T-helper 1 cell treated with Interleukin-12 subunit alpha and Interleukin-12 subunit beta and Interleukin-4 antibody, amounts not matched to agents 30 ng/mL and 1 ng/mL, for 36 hours (primary cell): ENCODE measurements at regions not wholly inside any gene's neighbourhood (a gene's known extent, or its start where the extent isn't known, plus 50 kb on each side); places are given as distances from the start of the nearest gene placed in this dataset.

Experiments
- intact Hi-C: fragments of 100-400 bp; cut with micrococcal nuclease; formaldehyde crosslinking; loops from one replicate; pipeline ENCODE4 v1.15.1; 2024

DNA sequence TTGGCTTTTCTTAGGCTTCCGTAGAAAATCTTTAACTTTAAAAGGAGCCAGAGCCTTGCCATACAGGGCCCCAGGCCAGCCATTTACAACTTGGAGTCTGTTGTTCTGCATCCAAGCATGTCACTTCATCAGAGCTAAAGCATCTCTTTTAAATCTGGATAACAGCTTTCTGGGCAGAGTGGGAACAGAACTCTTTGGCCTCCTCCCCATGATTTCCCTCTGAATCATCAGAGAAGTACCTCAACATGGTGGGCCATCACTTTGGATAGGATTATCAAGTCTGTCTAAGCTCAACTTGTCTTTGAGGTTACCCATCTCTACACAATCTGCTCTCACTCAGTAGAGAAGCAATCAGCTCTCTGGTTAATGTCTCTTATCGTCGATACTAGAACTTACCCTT is 170.9 kb downstream of the SLC6A15 start:
- intact Hi-C loops = no loop called here

DNA sequence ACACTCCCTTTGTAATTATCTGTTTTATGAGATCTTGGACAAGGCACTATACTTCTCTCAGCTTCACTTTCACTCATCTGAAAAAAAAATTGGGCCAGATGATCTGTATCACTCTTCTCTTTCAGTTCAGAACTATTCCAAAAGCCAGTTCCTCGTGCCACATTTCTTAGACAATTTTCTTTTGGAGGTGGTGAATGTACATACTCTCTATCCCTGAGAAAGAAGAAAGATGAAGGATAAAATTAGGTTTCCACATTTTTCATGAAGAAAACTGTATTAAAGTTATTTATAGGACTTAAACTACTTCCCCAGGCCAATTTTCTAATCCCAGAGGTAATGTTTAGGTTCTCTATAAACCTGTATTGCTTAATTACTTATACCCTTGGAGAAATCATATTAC is 171.6 kb downstream of the SLC6A15 start:
- intact Hi-C loops = no loop called here

DNA sequence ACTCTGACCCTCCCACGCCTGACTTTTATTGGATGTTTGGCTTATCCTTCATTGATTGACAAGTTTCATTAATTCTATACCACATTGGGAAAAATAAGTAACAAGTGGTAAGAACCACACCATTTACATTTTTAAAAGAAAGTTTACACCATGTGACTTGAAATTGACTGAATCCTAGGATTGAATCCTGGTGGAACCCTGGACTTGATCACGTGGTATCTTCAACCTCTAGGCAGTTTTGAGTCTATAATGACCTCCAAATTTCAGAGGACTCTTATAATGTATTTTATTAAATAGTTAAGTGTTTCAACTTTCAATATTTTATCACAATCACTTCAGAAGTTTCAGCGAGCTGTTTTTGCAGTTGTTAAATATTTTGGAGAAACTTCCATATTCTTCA is 172.0 kb downstream of the SLC6A15 start:
- intact Hi-C loops = no loop called here

DNA sequence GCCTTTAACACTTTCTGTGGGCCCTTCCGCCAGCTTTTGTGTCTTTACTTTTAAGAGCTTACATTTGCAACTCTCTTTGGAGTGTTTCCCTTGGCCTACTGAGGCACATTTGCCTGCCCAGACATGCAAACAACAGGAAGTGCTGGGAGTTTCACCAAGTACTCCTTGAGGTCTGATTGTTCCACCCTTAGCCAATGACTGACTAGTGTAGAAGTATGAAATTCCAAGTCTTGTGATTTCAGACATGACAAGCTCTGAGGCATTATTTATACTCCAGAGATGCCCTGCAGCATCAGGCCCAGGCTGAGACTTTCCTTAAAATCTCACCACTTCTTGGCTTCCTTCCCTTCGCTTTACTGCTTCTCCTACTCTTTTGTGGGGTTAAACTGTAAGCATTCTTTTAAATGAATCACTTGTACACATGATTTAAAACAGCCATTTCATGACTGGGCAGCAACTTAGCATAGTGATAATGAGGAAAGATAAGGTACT is 174.1 kb downstream of the SLC6A15 start:
- intact Hi-C loops = no loop called here

DNA sequence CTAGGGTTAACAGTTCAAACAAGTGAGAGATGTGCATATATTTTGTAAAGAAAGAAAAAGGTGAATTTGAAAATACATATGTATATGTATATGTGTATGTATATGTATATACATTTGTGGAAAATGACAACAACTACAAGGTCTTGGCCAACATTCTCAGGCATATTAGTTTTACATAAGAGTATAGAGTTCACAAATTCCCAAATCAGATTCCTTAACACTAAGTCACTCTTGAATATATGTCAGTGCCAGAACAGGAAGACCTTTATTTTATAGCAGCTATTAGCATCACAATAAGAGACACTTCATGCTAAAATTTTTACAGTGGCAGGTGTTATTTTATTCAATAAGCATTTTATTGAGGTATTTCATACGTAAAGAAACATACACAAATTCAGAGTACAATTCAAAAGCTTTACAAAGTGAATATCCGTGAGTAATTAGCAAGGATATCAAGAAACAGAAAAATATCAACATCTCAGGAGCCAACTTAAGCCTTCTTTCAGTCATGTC is 179.7 kb downstream of the SLC6A15 start:
- intact Hi-C loops = no loop called here

DNA sequence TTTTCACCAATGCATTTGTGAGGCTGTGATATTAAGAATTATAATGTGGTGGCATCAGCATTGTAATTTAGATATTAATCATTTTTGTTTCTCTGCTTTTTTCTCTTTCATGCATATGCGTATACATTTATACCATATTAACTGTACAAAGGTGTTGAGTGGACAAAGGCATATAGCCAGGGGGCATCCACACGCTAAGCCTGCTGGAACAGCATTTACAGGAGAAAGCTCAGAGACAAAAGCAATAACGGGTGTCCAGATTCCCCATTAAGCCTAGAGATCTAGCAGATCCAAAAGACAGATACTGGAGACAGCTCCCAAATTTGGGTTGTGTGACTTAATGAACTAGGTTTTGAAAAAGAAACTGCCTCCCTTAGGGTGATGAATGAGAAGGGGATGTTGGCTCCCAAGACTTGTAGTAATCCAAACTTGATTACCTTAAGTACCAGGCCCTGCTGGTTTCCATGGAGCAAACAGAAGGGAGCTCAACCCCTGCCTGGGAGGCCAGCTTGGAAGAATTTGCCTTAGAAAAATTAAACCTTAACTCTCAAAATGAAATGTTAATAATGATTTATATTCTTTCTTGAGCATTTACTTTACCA is 181.9 kb downstream of the SLC6A15 start:
- intact Hi-C loops = no loop called here

DNA sequence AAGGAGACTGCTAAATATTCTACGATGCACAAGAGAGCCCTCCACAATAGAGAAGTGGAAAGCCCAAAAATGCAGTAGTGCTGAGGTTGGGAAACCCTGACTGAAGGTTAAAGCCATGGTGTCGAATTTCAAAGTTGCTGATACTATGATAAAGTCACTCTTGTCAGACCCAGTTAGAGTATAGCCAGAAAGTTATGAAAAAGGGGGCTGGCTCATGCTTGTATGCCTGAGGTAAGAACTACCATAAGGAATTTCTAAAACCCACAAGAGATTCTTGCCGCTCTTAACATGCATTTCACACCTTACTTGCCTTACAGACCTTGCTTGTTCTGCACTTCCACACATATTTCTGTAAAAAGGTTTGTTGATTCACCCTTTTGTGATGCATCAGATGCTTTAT is 184.6 kb downstream of the SLC6A15 start:
- intact Hi-C loops = no loop called here

DNA sequence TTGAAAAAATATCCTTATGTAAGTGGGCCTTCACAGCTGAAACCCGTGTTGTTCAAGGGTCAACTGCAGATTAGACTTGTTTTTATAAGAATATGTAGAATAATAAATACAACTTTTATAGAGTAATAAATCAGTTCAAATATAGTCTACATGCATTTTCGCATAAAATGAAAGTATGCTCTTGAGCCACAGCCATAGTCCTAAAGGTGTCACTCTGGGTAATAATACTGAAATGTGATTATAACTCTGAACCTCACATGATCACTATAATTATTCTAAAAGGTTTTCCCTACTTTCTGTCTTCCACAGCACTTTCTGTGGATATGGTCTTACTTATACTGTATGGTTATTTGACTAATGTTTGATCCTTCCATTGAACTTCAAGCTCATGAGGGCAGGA is 185.8 kb downstream of the SLC6A15 start:
- intact Hi-C loops = no loop called here

DNA sequence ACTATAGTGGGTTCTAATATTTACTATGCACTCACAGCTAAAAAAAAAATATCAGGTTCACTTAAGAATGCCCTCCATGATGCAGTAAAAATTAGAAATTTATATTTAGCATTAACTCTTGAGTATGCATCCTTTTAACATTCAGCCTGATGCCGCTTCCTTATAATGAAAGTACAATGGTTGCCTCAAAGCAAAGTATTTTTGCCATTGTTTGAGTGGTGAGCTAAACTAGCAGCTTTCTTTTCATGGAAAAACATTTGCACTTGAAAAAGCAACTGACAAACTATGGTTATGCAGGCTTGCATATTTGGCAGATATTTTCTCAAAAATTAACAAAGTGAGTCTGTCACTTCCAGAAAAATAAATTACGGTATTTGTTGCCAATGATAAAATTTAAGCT is 188.6 kb downstream of the SLC6A15 start:
- intact Hi-C loops = no loop called here

DNA sequence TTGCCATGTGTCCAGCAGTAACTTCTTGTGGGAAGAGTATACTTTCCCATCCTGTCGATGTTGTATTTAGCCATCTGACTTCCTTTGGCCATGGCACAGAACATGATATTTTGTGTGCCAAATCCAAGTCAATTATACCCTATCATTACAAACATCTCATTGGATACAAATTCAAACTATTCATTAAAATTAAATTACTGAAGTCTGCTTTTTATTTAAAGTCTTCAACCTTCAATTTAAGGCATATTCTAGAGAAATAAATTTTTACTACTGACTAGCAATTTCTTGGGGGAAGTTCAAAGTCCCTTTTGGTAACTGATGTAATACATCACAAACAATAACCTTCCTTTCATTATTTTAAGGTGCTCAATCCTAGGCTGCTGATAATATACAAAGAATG is 192.6 kb downstream of the SLC6A15 start:
- intact Hi-C loops = no loop called here

DNA sequence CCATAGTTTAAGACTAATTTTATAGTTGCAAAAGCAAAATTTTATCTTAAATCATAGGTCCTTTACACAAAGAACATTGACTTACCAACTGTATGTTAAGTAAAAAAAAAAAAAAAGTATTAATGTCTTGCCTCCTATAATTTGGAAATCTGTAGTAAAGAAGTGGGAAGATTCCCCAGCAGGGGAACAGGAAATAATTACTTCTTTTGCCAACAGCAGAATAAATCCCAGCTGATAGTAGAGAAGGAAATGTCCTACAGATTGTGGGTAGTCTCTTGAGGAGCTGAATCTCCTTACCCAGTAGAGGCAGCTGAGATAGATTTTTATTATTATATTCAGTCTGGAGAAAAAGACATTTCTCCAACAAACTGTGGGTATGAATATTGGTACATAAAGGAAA is 193.7 kb downstream of the SLC6A15 start:
- intact Hi-C loops = no loop called here

DNA sequence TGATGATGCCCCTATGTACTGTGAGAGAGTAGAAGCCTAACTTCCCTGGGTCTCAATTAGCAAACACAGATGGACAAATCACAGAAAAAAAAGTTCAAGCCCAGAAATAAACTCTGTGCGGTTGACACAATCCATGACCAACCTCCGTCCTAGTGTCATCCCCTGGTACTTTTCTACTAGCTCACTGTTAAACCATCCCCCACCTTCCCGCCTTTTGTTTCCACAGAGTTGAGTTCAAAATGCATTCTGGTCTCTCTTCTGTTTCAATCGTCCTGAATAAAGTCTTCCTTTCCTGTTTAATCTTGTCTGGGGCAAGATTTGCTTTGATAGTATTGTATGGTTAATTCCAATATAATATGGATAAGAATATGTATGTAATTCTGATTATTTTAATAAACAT is 199.9 kb downstream of the SLC6A15 start:
- intact Hi-C loops = no loop called here

DNA sequence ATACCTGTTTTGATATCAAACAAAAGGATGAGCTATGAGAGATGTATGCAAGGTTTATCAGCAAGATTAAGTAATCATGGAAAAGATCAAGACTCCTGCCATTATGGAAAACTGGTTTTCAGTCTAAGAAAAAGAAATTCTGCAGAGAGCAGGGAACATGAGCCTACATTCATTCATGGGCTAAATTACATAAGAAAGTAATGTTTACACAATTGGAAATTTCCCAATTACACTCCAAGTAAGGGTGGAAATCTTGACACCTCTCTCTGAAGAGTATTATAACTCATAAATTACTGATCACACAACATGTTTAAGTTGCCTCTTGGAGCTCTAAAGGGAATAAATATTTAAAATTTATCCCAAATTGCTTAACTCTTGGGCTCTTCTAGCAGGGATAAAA is 206.2 kb downstream of the SLC6A15 start:
- intact Hi-C loops = no loop called here

DNA sequence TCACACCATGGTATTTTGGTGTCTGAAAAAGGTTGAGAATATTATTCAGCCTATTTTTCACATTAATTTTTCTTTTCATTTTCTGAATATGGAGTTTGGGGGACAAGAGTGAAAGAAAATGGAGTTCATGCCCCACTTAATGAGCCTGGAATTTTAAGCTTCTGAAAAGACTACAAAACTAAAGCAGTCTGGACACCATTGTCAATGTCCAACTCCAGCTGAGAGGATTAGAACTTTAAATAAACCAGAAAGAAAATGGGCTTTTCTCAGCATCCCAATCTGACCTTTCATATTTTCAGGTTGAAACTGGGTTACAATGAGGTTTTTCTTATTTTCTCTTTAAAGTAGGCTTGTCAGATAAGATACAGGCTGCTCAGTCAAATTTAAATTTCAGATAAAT is 207.7 kb downstream of the SLC6A15 start:
- intact Hi-C loops = no loop called here

DNA sequence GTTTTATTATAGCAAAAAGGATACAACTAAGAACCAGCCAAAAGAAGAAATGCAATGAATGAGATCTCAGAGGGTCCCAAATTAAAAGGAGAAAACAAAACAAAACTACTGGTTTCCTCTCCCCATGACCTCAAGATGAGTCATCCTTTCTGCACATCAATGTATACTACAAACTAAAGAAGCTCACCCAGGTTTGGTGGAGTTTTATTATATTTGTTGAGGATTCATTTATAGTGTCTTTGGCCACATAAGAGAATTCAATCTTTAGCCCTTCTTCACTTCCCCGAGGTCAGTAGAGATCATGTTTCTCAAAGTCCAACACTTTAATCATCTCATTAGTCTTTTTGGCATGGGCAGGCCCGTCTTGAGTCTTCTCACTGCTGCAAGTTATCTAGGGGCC is 210.6 kb downstream of the SLC6A15 start:
- intact Hi-C loops = no loop called here

DNA sequence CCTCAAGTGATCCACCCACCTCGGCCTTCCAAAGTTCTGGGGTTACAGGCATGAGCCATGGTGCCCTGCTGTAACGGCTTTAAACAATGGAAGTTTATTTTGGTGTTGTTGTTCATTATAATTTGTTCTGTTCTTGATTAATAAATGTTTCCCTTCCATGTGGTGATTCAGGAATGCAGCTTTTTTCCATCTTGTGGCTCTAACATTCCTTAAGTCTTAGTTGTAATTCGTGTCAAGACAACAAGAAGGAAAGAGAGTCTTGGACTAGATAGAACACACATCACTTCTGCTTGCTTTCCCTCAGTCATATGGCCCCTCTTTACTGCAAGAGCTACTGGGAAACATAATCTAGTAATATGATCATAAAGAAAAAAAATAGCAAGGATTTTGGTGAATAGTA is 211.6 kb downstream of the SLC6A15 start:
- intact Hi-C loops = no loop called here

DNA sequence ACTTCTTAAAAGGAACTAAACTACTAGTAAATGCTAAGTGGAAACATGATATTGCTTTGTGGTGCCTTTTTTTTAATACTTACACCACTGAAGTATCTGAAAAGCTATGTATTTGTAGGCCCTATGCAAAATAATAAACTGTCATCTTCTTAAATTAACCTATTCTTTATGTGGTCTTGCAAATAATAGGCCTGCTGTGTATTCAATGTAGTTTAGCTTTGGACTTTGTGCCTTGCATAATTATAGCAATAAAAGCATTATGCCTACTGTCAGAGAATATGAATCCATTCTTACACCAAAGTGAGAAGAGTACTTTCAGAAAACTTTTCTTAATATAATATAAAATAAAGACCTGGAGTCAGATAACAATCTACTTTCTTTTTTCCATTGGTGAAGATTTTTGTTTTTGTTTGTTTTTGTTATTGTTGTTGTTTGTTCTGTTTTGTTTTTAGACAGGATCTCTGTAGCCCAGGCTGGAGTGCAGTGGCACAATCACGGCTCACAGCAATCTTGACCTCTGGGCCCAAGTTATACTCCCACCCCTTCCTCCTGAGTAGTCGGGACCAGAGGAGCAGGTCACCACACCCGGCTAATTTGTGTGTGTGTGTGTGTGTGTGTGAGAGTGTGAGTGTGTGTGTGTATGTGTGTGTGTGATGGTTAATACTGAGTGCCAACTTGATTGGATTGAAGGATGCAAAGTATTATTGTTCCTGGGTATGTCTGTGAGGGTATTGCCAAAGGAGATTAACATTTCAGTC is 213.8 kb downstream of the SLC6A15 start:
- intact Hi-C loops = no loop called here

DNA sequence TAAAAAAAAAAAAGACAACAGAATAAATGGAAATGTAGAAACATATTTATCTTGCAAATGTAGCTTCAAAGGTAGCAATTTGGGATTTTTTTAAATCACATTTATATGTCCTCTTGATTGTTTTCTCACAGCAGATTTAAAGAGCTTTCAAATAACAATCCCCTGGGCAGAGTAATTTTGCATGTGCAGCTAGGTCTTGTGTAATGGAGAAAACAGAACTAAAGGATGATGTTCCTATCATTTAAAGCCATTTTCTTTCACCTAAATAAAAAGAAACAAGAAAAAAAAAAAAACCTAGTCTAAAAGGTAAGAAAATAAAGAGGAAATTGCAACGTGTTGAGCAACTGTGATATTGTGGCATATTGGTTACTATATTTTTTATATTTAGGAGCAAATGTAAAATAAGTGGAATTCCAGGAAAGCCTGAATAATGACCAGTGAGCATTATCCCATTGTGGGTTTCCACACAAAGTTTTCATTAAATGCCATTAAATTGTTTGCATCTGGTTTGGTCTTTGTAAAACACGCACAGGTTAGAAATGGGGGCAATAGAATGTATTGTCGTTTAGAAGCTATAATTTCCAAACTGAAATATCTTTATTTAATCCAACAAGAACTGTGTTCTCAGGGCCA is 215.6 kb downstream of the SLC6A15 start:
- intact Hi-C loops = no loop called here

DNA sequence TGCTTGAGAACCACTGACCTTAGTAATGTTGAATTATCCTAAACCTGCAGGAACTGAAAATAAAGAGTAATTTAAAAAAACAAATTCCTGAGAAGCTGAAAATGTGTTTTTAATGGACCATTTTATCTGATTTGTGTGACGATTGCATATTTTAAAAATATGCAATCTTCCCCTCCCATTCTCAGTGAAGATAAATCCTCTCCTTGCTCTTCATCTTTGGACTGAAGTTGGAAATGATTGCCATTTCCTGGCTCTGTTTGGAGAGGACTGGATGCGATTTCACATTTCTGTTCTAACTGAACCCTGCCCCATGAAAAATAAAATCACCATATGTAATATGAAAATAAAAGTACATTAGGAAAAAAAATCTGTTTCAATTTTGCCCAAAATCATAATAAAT is 216.3 kb downstream of the SLC6A15 start:
- intact Hi-C loops = no loop called here

DNA sequence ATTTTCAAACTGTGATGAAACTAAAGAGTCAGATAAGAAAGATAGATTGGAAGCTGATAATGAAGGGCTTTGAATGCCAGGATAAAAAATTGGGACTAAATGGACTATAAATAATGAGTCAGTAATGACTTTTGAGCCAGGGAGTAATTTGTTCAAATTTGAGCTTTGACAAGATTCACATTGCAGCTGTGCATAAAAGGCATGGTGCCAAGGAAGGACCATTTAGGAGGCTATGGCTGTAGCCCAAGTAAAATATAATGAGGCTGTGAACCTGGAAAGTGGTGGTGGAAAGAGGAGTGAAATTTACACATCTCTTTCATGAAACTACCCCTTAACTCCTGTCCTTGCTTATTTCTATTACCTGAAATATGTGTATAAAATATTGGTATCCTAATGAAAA is 218.5 kb downstream of the SLC6A15 start:
- intact Hi-C loops = no loop called here

DNA sequence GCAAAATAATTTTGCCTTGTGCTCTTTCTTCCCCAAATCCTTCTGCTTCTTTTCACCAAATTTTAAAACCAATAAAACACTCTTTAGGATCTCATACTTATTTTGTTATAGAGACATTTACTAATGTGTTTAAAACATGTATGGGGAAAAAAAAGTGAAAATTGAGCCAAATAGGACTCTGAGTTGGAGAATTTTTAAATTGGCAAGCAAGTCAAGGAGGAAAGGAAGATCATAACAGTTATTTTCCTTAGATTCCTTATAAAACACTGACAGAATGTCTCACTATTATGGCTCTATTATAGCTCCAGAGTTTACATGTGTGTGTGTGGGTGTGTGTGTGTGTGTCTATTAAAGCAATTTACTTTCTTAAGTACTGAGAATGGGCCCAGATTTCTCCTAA is 220.5 kb downstream of the SLC6A15 start:
- intact Hi-C loops = no loop called here

DNA sequence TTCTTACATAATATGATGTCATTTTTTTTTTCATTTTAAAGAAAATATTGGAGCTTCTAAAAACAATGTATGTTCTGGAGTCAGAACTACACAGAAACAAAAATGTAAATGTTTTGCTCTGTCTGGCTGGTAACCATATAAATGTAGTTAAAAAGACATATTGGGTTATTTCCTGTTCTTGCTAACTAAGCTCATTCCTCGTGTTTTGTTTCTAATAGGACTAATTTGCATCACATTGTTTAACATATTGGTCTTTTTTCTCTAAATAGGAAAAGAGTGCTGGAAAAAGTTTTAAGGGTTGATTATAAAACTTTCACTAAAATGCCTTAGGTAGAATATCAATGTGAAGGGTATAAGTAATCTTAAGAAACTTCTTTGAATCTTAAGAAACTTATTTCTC is 221.3 kb downstream of the SLC6A15 start:
- intact Hi-C loops = no loop called here

DNA sequence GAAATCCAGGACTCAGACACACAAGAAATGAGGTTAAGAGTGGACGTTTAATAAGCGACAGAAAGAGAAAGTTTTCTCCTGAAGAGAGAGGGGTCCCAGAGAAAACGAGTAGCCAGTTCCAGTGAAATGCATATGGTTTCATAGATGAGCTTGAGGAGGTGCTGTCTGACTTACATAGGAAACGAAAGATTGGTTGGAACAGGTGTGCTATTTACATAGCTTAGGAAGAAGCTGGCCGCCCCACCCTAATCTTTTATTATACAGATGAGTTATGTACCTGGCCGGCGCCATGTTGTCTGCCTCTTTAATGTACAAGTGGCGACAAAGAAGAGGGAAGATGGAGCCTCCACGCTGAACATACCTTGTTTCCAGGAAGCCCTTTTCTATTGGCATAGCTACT is 223.0 kb downstream of the SLC6A15 start:
- intact Hi-C loops = no loop called here
